Prostate gland (tissue), 2 donors: ENCODE measurements at regions not wholly inside any gene's neighbourhood (a gene's known extent, or its start where the extent isn't known, plus 50 kb on each side); places are given as distances from the start of the nearest gene placed in this dataset.

ENCODE experiments used
- POLR2A ChIP-seq: fragments of 450-650 bp; IDR thresholded peaks from one replicate; pipeline ENCODE4 v1.6.1; 2016; ENCODE audit warnings: antibody characterized with exemption, mild to moderate bottlenecking
- POLR2AphosphoS5 ChIP-seq: sonication (generic); formaldehyde crosslinking; IDR thresholded peaks from one replicate; pipeline ENCODE4 v1.6.1; 2017; ENCODE audit warnings: antibody characterized with exemption
- TF ChIP-seq, protein P1 (sequence below), 4 experiments: fragments of 200-600 bp in 2 of 4; fragments of 450-650 bp in 2 of 4; sonication (generic) in 2 of 4; IDR thresholded peaks; 1 replicate in 3 of 4; 2 replicates in 1 of 4; pipeline ENCODE4 v1.5.1; 2016 to 2019; ENCODE audit warnings: antibody characterized with exemption in 4 of 4, mild to moderate bottlenecking in 2 of 4, moderate library complexity in 2 of 4

- TF ChIP-seq, protein P1, sequence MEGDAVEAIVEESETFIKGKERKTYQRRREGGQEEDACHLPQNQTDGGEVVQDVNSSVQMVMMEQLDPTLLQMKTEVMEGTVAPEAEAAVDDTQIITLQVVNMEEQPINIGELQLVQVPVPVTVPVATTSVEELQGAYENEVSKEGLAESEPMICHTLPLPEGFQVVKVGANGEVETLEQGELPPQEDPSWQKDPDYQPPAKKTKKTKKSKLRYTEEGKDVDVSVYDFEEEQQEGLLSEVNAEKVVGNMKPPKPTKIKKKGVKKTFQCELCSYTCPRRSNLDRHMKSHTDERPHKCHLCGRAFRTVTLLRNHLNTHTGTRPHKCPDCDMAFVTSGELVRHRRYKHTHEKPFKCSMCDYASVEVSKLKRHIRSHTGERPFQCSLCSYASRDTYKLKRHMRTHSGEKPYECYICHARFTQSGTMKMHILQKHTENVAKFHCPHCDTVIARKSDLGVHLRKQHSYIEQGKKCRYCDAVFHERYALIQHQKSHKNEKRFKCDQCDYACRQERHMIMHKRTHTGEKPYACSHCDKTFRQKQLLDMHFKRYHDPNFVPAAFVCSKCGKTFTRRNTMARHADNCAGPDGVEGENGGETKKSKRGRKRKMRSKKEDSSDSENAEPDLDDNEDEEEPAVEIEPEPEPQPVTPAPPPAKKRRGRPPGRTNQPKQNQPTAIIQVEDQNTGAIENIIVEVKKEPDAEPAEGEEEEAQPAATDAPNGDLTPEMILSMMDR (IDR thresholded peaks at IDR 0.05): no peak
- no peak for TF ChIP-seq POLR2A
- TF ChIP-seq POLR2AphosphoS5: no peak
Measured at GRCh38 chr10:107807836-107808235, 643.3 kb upstream of the SORCS1 start.
